ENCODE measurements at regions not wholly inside any gene's neighbourhood (a gene's known extent, or its start where the extent isn't known, plus 50 kb on each side); places are given as distances from the start of the nearest gene placed in this dataset.

GRCh38 chr22:42180349-42180842 lies 49.8 kb upstream of the CYP2D6 start:
- H3K27ac ChIP-seq: peak overlapping the region in 3 of 4 donors; percentile 23 to 65 (median 39)
- intact Hi-C loops (cut with DNase I): loop anchor here (10.0 kb wide), 1 partner anchor 54 kb away; no protein-coding TSS in a partner anchor
- WGBS, 2 donors: 8 to 12% methylated on average over 5 to 6 of the region's 6 CpGs

More at GRCh38 chr22:42180349-42180842, 49.8 kb upstream of the CYP2D6 start:
- peaks cover 0 to 68% (median 25%) of the 10 kb centered on the region in 3 donors for H3K4me1 ChIP-seq
- no peaks in the 10 kb centered on the region for H3K27me3 ChIP-seq
- no peak for DNase-seq
- no peak overlapping the region for H3K4me3 ChIP-seq
- peaks cover 0 to 37% (median 0%) of the 10 kb centered on the region in 3 donors for H3K36me3 ChIP-seq
- no peaks in the 10 kb centered on the region for H3K9me3 ChIP-seq
- TF ChIP-seq, protein P1, sequence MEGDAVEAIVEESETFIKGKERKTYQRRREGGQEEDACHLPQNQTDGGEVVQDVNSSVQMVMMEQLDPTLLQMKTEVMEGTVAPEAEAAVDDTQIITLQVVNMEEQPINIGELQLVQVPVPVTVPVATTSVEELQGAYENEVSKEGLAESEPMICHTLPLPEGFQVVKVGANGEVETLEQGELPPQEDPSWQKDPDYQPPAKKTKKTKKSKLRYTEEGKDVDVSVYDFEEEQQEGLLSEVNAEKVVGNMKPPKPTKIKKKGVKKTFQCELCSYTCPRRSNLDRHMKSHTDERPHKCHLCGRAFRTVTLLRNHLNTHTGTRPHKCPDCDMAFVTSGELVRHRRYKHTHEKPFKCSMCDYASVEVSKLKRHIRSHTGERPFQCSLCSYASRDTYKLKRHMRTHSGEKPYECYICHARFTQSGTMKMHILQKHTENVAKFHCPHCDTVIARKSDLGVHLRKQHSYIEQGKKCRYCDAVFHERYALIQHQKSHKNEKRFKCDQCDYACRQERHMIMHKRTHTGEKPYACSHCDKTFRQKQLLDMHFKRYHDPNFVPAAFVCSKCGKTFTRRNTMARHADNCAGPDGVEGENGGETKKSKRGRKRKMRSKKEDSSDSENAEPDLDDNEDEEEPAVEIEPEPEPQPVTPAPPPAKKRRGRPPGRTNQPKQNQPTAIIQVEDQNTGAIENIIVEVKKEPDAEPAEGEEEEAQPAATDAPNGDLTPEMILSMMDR (IDR thresholded peaks at IDR 0.05): no peak
- TF ChIP-seq POLR2A (IDR thresholded peaks at IDR 0.05): no peak

Measured in esophagus squamous epithelium (tissue), 5 donors.